ENCODE measurements at regions not wholly inside any gene's neighbourhood (a gene's known extent, or its start where the extent isn't known, plus 50 kb on each side); places are given as distances from the start of the nearest gene placed in this dataset.

DNA sequence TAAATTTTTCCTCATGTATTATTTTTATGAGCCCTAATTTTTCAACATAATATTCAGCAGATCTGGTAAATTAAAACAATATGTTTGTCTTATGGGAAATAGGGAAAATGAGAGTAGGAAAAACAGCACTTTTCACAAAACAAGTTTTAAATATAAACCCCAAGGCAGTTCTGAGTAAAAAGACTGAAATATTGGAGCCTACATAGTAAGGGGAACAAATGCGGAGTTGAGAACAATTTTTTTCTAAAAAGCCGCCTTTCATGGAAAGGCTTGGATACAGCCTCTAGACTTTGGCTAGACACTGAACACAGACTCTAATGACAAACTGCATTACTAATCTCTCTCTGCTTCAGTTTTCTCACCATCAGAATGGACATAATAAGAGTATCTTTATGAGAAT lies 174.1 kb downstream of the NOL4 start:
- CTCF ChIA-PET = no interaction called here
- no peak for TF ChIP-seq HMGA2 (CRISPR knock-in tag; IDR thresholded peaks at IDR 0.05)
- TF ChIP-seq ZNF317 (CRISPR knock-in tag; IDR thresholded peaks at IDR 0.05; ENCODE audit: borderline replicate concordance, low read depth) = no peak
- TF ChIP-seq, protein P1, sequence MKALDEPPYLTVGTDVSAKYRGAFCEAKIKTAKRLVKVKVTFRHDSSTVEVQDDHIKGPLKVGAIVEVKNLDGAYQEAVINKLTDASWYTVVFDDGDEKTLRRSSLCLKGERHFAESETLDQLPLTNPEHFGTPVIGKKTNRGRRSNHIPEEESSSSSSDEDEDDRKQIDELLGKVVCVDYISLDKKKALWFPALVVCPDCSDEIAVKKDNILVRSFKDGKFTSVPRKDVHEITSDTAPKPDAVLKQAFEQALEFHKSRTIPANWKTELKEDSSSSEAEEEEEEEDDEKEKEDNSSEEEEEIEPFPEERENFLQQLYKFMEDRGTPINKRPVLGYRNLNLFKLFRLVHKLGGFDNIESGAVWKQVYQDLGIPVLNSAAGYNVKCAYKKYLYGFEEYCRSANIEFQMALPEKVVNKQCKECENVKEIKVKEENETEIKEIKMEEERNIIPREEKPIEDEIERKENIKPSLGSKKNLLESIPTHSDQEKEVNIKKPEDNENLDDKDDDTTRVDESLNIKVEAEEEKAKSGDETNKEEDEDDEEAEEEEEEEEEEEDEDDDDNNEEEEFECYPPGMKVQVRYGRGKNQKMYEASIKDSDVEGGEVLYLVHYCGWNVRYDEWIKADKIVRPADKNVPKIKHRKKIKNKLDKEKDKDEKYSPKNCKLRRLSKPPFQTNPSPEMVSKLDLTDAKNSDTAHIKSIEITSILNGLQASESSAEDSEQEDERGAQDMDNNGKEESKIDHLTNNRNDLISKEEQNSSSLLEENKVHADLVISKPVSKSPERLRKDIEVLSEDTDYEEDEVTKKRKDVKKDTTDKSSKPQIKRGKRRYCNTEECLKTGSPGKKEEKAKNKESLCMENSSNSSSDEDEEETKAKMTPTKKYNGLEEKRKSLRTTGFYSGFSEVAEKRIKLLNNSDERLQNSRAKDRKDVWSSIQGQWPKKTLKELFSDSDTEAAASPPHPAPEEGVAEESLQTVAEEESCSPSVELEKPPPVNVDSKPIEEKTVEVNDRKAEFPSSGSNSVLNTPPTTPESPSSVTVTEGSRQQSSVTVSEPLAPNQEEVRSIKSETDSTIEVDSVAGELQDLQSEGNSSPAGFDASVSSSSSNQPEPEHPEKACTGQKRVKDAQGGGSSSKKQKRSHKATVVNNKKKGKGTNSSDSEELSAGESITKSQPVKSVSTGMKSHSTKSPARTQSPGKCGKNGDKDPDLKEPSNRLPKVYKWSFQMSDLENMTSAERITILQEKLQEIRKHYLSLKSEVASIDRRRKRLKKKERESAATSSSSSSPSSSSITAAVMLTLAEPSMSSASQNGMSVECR (CRISPR knock-in tag; IDR thresholded peaks at IDR 0.05; ENCODE audit: borderline replicate concordance) = no peak
- TF ChIP-seq, protein P2, sequence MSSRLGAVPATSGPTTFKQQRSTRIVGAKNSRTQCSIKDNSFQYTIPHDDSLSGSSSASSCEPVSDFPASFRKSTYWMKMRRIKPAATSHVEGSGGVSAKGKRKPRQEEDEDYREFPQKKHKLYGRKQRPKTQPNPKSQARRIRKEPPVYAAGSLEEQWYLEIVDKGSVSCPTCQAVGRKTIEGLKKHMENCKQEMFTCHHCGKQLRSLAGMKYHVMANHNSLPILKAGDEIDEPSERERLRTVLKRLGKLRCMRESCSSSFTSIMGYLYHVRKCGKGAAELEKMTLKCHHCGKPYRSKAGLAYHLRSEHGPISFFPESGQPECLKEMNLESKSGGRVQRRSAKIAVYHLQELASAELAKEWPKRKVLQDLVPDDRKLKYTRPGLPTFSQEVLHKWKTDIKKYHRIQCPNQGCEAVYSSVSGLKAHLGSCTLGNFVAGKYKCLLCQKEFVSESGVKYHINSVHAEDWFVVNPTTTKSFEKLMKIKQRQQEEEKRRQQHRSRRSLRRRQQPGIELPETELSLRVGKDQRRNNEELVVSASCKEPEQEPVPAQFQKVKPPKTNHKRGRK (CRISPR knock-in tag; IDR thresholded peaks at IDR 0.05; ENCODE audit: borderline replicate concordance) = no peak
- TF ChIP-seq, protein P3, sequence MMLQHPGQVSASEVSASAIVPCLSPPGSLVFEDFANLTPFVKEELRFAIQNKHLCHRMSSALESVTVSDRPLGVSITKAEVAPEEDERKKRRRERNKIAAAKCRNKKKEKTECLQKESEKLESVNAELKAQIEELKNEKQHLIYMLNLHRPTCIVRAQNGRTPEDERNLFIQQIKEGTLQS (CRISPR knock-in tag; conservative IDR thresholded peaks at IDR 0.05) = no peak
- TF ChIP-seq, protein P4, sequence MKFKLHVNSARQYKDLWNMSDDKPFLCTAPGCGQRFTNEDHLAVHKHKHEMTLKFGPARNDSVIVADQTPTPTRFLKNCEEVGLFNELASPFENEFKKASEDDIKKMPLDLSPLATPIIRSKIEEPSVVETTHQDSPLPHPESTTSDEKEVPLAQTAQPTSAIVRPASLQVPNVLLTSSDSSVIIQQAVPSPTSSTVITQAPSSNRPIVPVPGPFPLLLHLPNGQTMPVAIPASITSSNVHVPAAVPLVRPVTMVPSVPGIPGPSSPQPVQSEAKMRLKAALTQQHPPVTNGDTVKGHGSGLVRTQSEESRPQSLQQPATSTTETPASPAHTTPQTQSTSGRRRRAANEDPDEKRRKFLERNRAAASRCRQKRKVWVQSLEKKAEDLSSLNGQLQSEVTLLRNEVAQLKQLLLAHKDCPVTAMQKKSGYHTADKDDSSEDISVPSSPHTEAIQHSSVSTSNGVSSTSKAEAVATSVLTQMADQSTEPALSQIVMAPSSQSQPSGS (CRISPR knock-in tag; IDR thresholded peaks at IDR 0.05; ENCODE audit: borderline replicate concordance, low read depth) = no peak
- no peak for TF ChIP-seq GABPB1 (CRISPR knock-in tag; IDR thresholded peaks at IDR 0.05)
- TF ChIP-seq CREB1 (CRISPR knock-in tag; IDR thresholded peaks at IDR 0.05) = no peak
- no peak for TF ChIP-seq NR3C1 (CRISPR knock-in tag; conservative IDR thresholded peaks at IDR 0.05; ENCODE audit: low read depth)
- TF ChIP-seq NFATC4 (CRISPR knock-in tag; IDR thresholded peaks at IDR 0.05) = no peak
- TF ChIP-seq, protein P5, sequence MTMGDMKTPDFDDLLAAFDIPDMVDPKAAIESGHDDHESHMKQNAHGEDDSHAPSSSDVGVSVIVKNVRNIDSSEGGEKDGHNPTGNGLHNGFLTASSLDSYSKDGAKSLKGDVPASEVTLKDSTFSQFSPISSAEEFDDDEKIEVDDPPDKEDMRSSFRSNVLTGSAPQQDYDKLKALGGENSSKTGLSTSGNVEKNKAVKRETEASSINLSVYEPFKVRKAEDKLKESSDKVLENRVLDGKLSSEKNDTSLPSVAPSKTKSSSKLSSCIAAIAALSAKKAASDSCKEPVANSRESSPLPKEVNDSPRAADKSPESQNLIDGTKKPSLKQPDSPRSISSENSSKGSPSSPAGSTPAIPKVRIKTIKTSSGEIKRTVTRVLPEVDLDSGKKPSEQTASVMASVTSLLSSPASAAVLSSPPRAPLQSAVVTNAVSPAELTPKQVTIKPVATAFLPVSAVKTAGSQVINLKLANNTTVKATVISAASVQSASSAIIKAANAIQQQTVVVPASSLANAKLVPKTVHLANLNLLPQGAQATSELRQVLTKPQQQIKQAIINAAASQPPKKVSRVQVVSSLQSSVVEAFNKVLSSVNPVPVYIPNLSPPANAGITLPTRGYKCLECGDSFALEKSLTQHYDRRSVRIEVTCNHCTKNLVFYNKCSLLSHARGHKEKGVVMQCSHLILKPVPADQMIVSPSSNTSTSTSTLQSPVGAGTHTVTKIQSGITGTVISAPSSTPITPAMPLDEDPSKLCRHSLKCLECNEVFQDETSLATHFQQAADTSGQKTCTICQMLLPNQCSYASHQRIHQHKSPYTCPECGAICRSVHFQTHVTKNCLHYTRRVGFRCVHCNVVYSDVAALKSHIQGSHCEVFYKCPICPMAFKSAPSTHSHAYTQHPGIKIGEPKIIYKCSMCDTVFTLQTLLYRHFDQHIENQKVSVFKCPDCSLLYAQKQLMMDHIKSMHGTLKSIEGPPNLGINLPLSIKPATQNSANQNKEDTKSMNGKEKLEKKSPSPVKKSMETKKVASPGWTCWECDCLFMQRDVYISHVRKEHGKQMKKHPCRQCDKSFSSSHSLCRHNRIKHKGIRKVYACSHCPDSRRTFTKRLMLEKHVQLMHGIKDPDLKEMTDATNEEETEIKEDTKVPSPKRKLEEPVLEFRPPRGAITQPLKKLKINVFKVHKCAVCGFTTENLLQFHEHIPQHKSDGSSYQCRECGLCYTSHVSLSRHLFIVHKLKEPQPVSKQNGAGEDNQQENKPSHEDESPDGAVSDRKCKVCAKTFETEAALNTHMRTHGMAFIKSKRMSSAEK (CRISPR knock-in tag; IDR thresholded peaks at IDR 0.05; ENCODE audit: borderline replicate concordance) = no peak
- TF ChIP-seq, protein P6, sequence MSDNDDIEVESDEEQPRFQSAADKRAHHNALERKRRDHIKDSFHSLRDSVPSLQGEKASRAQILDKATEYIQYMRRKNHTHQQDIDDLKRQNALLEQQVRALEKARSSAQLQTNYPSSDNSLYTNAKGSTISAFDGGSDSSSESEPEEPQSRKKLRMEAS (CRISPR knock-in tag; IDR thresholded peaks at IDR 0.05) = no peak
- ATAC-seq (no peak), DNase-seq (ENCODE audit: low spot score) (no peak)
- H3K4me3 Mint-ChIP-seq = no peak overlapping the region
- POLR2A ChIA-PET = no interaction called here
- peaks cover 5% of the 10 kb centered on the region for H3K36me3 Mint-ChIP-seq
- H3K9me3 Mint-ChIP-seq = peaks cover 5% of the 10 kb centered on the region
- H3K27ac Mint-ChIP-seq = no peak overlapping the region
- H3K27me3 Mint-ChIP-seq (ENCODE audit: low read depth) = no peaks in the 10 kb centered on the region
- H3K4me1 Mint-ChIP-seq = peaks cover 14% of the 10 kb centered on the region

DNA sequence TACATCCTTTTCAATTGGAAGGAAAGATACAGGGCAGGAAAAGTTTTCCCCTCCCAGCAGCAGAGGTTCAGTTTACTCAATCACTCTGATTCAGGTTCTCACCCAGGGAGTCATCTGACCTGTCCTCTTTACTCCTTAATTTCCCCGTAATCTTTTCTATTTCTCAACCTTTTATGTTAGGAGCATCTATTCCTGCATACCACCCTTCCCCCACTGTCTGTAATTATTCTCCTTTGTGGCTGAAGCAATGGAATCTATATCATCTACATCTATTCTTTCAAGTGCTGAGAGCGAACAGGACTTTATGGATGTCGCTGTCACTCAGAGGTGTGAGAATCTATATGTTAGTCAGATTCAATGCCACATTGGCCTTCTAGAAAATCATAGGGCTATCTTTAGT lies 175.2 kb downstream of the NOL4 start:
- POLR2A ChIA-PET = no interaction called here
- no peak for ATAC-seq
- no peaks in the 10 kb centered on the region for H3K36me3 Mint-ChIP-seq
- no peak overlapping the region for H3K4me3 Mint-ChIP-seq
- CTCF ChIA-PET = no interaction called here
- no peak overlapping the region for H3K27ac Mint-ChIP-seq
- no peaks in the 10 kb centered on the region for H3K27me3 Mint-ChIP-seq (ENCODE audit: low read depth)
- peaks cover 14% of the 10 kb centered on the region for H3K4me1 Mint-ChIP-seq
- DNase-seq (ENCODE audit: low spot score) = no peak
- no peaks in the 10 kb centered on the region for H3K9me3 Mint-ChIP-seq
- TF ChIP-seq, protein P7, sequence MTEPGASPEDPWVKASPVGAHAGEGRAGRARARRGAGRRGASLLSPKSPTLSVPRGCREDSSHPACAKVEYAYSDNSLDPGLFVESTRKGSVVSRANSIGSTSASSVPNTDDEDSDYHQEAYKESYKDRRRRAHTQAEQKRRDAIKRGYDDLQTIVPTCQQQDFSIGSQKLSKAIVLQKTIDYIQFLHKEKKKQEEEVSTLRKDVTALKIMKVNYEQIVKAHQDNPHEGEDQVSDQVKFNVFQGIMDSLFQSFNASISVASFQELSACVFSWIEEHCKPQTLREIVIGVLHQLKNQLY (CRISPR knock-in tag; IDR thresholded peaks at IDR 0.05) = no peak
- TF ChIP-seq HMGA2 (CRISPR knock-in tag; IDR thresholded peaks at IDR 0.05) (no peak), RORB (CRISPR knock-in tag; IDR thresholded peaks at IDR 0.05) (no peak), FOXK1 (CRISPR knock-in tag; IDR thresholded peaks at IDR 0.05) (no peak), CREB1 (CRISPR knock-in tag; IDR thresholded peaks at IDR 0.05) (no peak), ETV6 (CRISPR knock-in tag; IDR thresholded peaks at IDR 0.05) (no peak), MYBL2 (CRISPR knock-in tag; IDR thresholded peaks at IDR 0.05) (no peak)
- TF ChIP-seq, protein P8, sequence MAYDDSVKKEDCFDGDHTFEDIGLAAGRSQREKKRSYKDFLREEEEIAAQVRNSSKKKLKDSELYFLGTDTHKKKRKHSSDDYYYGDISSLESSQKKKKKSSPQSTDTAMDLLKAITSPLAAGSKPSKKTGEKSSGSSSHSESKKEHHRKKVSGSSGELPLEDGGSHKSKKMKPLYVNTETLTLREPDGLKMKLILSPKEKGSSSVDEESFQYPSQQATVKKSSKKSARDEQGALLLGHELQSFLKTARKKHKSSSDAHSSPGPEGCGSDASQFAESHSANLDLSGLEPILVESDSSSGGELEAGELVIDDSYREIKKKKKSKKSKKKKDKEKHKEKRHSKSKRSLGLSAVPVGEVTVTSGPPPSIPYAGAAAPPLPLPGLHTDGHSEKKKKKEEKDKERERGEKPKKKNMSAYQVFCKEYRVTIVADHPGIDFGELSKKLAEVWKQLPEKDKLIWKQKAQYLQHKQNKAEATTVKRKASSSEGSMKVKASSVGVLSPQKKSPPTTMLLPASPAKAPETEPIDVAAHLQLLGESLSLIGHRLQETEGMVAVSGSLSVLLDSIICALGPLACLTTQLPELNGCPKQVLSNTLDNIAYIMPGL (CRISPR knock-in tag; IDR thresholded peaks at IDR 0.05) = no peak
- TF ChIP-seq, protein P2 (CRISPR knock-in tag; IDR thresholded peaks at IDR 0.05; ENCODE audit: borderline replicate concordance) = no peak

Data from WTC11 (cell line).